ENCODE measurements at regions not wholly inside any gene's neighbourhood (a gene's known extent, or its start where the extent isn't known, plus 50 kb on each side); places are given as distances from the start of the nearest gene placed in this dataset.

GRCh38 chr2:122753336-122753735 lies 997.9 kb downstream of the TSN start:
- H3K56ac ChIP-seq (replicated peaks; ENCODE audit: insufficient read length, low read depth, low read length), result no peak overlapping the region
- no peaks in the 10 kb centered on the region; a peak in 1 of 7 replicates for H3K27me3 ChIP-seq (replicated peaks in 1 of 4; ENCODE audit: control insufficient read depth in 3 of 4, extremely low read depth in 1 of 4, insufficient read depth in 3 of 4, low read length in 3 of 4)
- no peak overlapping the region for H3K27ac ChIP-seq (ENCODE audit: low read depth, low read length)
- no peak overlapping the region for H4K91ac ChIP-seq (replicated peaks; ENCODE audit: insufficient read length, low read length)
- no peak overlapping the region for H2AK5ac ChIP-seq (ENCODE audit: low read depth, low read length)
- DNase-seq (ENCODE audit: low read depth in 1 of 2, low spot score in 2 of 2), result no peak
- no peak overlapping the region for H4K8ac ChIP-seq (ENCODE audit: extremely low read depth, insufficient read depth, low read length)
- H3K18ac ChIP-seq (ENCODE audit: extremely low read depth, low read length), result no peak overlapping the region
- H2AFZ ChIP-seq (ENCODE audit: low read length), result no peak overlapping the region
- 100% methylated on average over 2 of the region's 2 CpGs; no CpG with 5 or more reads in 1 of the 2 experiments for WGBS, 2 experiments (ENCODE audit: extremely low coverage in 1 of 2, insufficient coverage in 1 of 2, insufficient read length in 1 of 2, insufficient replicate concordance in 2 of 2, low coverage in 1 of 2, low lambda C conversion rate in 2 of 2, missing lambda C conversion rate in 1 of 2)
- H3K79me1 ChIP-seq (ENCODE audit: low read depth, low read length), result no peaks in the 10 kb centered on the region
- H3K23me2 ChIP-seq (ENCODE audit: low read depth, low read length), result no peaks in the 10 kb centered on the region; the same call in 1 of the 2 replicates
- no peak overlapping the region for H3K14ac ChIP-seq (ENCODE audit: insufficient read length)
- ChIA-PET POLR2A (ENCODE audit: partially characterized antibody) (no interaction called here), CTCF (ENCODE audit: partially characterized antibody) (interaction anchor here (0.5 kb wide), 1 partner anchor 8 kb away, joined by 3 read pairs; no protein-coding TSS in a partner anchor)
- 0 out of 7 replicates have a peak, but pooled peaks cover 0 to 3% (median 0%) of the 10 kb centered on the region in 4 experiments for H3K4me1 ChIP-seq (replicated peaks in 1 of 4; ENCODE audit: control insufficient read depth in 3 of 4, insufficient read depth in 4 of 4, low read length in 3 of 4)
- H2BK20ac ChIP-seq (ENCODE audit: low read length), result no peak overlapping the region
- no peaks in the 10 kb centered on the region for H4K20me1 ChIP-seq (replicated peaks in 1 of 2; ENCODE audit: control insufficient read depth in 1 of 2, insufficient read depth in 2 of 2, low read length in 2 of 2)
- no peaks in the 10 kb centered on the region for H3K79me2 ChIP-seq (ENCODE audit: control insufficient read depth in 1 of 2, insufficient read depth in 2 of 2, low read length in 2 of 2)
- no peak overlapping the region for H2BK12ac ChIP-seq (ENCODE audit: low read depth, low read length)
- H4K5ac ChIP-seq (ENCODE audit: insufficient read length, low read depth, low read length), result no peak overlapping the region
- H3K23ac ChIP-seq (ENCODE audit: insufficient read length), result no peak overlapping the region
- no peak overlapping the region for H2BK5ac ChIP-seq (ENCODE audit: low read depth, low read length)
- no peaks in the 10 kb centered on the region for H3K36me3 ChIP-seq (ENCODE audit: control insufficient read depth in 2 of 4, insufficient read depth in 4 of 4, low read length in 3 of 4)
- H2BK120ac ChIP-seq (replicated peaks; ENCODE audit: low read depth, low read length), result no peak overlapping the region
- no peak overlapping the region for H3K4ac ChIP-seq (replicated peaks; ENCODE audit: insufficient read length, low read depth, low read length)
- no peaks in the 10 kb centered on the region for H3K9me3 ChIP-seq (ENCODE audit: insufficient read depth in 2 of 2, low read depth in 1 of 2, low read length in 1 of 2)
- no peak overlapping the region for H2BK15ac ChIP-seq (ENCODE audit: low read length)
- no peak for FAIRE-seq
- H3K4me3 ChIP-seq (ENCODE audit: extremely low read depth in 1 of 4, insufficient read depth in 2 of 4, low read depth in 3 of 4, low read length in 4 of 4), result no peak overlapping the region
- no peak for TF ChIP-seq YY1 (IDR thresholded peaks at IDR 0.05; ENCODE audit: low read depth, low read length)
- no peak for TF ChIP-seq RFX5 (IDR thresholded peaks at IDR 0.05; ENCODE audit: borderline replicate concordance, low read depth, low read length)
- TF ChIP-seq ASH2L (IDR thresholded peaks at IDR 0.05; ENCODE audit: low read length), result no peak
- no peak for TF ChIP-seq BACH1 (IDR thresholded peaks at IDR 0.05; ENCODE audit: low read length)
- no peak overlapping the region for H3K4me2 ChIP-seq (ENCODE audit: insufficient read depth in 1 of 2, low read depth in 2 of 2, low read length in 2 of 2)
- no peak overlapping the region for H3K9ac ChIP-seq (replicated peaks in 1 of 4; ENCODE audit: extremely low read depth in 1 of 4, low read depth in 3 of 4, low read length in 3 of 4)
